ENCODE measurements at regions not wholly inside any gene's neighbourhood (a gene's known extent, or its start where the extent isn't known, plus 50 kb on each side); places are given as distances from the start of the nearest gene placed in this dataset.

- Histone ChIP-seq H4K20me1 (ENCODE audit: insufficient read depth) (no peaks in the 10 kb centered on the region), H2AFZ (ENCODE audit: low read depth) (no peak overlapping the region), H3K4me3 (ENCODE audit: low read depth in 2 of 2, low read length in 1 of 2) (no peak overlapping the region), H3K9me2 (no peaks in the 10 kb centered on the region), H3K27ac (ENCODE audit: low read depth in 2 of 2, low read length in 1 of 2) (no peak overlapping the region), H3K27me3 (ENCODE audit: insufficient read depth) (no peaks in the 10 kb centered on the region), H3K4me1 (ENCODE audit: control insufficient read depth in 1 of 2, insufficient read depth in 2 of 2, low read depth in 1 of 2, low read length in 1 of 2) (no peaks in the 10 kb centered on the region), H3K9ac (no peak overlapping the region), H3K36me3 (replicated peaks in 1 of 2; ENCODE audit: control insufficient read depth in 1 of 2, insufficient read depth in 2 of 2, low read length in 1 of 2) (no peaks in the 10 kb centered on the region), H3K9me3 (no peaks in the 10 kb centered on the region), H3K79me2 (ENCODE audit: insufficient read depth) (no peaks in the 10 kb centered on the region), H3F3A (replicated peaks; ENCODE audit: insufficient read depth) (no peaks in the 10 kb centered on the region), H3K4me2 (no peak overlapping the region)
- no peak for DNase-seq
- TF ChIP-seq GABPA (IDR thresholded peaks at IDR 0.05; ENCODE audit: low read depth) (no peak), RCOR1 (IDR thresholded peaks at IDR 0.05; ENCODE audit: low read length) (no peak), FOXM1 (IDR thresholded peaks at IDR 0.05; ENCODE audit: low read depth) (no peak), PBX3 (IDR thresholded peaks at IDR 0.05) (no peak), EZH2phosphoT487 (IDR thresholded peaks at IDR 0.05; ENCODE audit: borderline replicate concordance, low read depth) (no peak), TAF1 (IDR thresholded peaks at IDR 0.05; ENCODE audit: borderline replicate concordance, low read depth, low read length) (no peak), SIN3A (IDR thresholded peaks at IDR 0.05; ENCODE audit: borderline replicate concordance, low read depth, low read length) (no peak), RXRA (IDR thresholded peaks at IDR 0.05; ENCODE audit: borderline replicate concordance, low read depth) (no peak), MXI1 (IDR thresholded peaks at IDR 0.05; ENCODE audit: low read depth, low read length) (no peak), IRF3 (IDR thresholded peaks at IDR 0.05; ENCODE audit: low read depth, low read length) (no peak), RAD21 (IDR thresholded peaks at IDR 0.05; ENCODE audit: low read length) (no peak), FOSL2 (IDR thresholded peaks at IDR 0.05; ENCODE audit: borderline replicate concordance, low read depth) (no peak), CTCF (IDR thresholded peaks at IDR 0.05) (no peak)
- WGBS (ENCODE audit: low lambda C conversion rate): 53% methylated on average over 5 of the region's 5 CpGs
- ChIA-PET CTCF (interaction anchor here (0.7 kb wide), 1 partner anchor 108 kb away, joined by 4 read pairs; no protein-coding TSS in a partner anchor), POLR2A (no interaction called here)
Measured at GRCh38 chr5:180423598-180423997, 70.5 kb upstream of the GFPT2 start.

- Histone ChIP-seq H4K20me1 (ENCODE audit: insufficient read depth) (no peaks in the 10 kb centered on the region), H3K27ac (ENCODE audit: low read depth in 2 of 2, low read length in 1 of 2) (no peak overlapping the region), H3K36me3 (replicated peaks in 1 of 2; ENCODE audit: control insufficient read depth in 1 of 2, insufficient read depth in 2 of 2, low read length in 1 of 2) (no peaks in the 10 kb centered on the region), H3K79me2 (ENCODE audit: insufficient read depth) (no peaks in the 10 kb centered on the region), H2AFZ (ENCODE audit: low read depth) (no peak overlapping the region), H3K27me3 (ENCODE audit: insufficient read depth) (no peaks in the 10 kb centered on the region), H3F3A (replicated peaks; ENCODE audit: insufficient read depth) (no peaks in the 10 kb centered on the region), H3K9me3 (no peaks in the 10 kb centered on the region), H3K9me2 (no peaks in the 10 kb centered on the region), H3K9ac (no peak overlapping the region), H3K4me2 (no peak overlapping the region), H3K4me3 (ENCODE audit: low read depth in 2 of 2, low read length in 1 of 2) (no peak overlapping the region), H3K4me1 (ENCODE audit: control insufficient read depth in 1 of 2, insufficient read depth in 2 of 2, low read depth in 1 of 2, low read length in 1 of 2) (no peaks in the 10 kb centered on the region)
- DNase-seq: no peak
- ChIA-PET POLR2A (no interaction called here), CTCF (no interaction called here)
- WGBS (ENCODE audit: low lambda C conversion rate): 44% methylated on average over 7 of the region's 7 CpGs
- TF ChIP-seq NRF1 (IDR thresholded peaks at IDR 0.05; ENCODE audit: low read depth, low read length) (no peak), JUND (IDR thresholded peaks at IDR 0.05) (no peak), EZH2phosphoT487 (IDR thresholded peaks at IDR 0.05; ENCODE audit: borderline replicate concordance, low read depth) (no peak), RXRA (IDR thresholded peaks at IDR 0.05; ENCODE audit: borderline replicate concordance, low read depth) (no peak), TEAD4 (IDR thresholded peaks at IDR 0.05; ENCODE audit: borderline replicate concordance, insufficient read depth) (no peak), RFX5 (IDR thresholded peaks at IDR 0.05; ENCODE audit: low read length) (no peak), IRF3 (IDR thresholded peaks at IDR 0.05; ENCODE audit: low read depth, low read length) (no peak), POLR2AphosphoS5 (IDR thresholded peaks at IDR 0.05; ENCODE audit: low read depth, low read length) (no peak), USF1 (IDR thresholded peaks at IDR 0.05; ENCODE audit: borderline replicate concordance, low read depth) (no peak), NFIC (IDR thresholded peaks at IDR 0.05; ENCODE audit: borderline replicate concordance) (no peak), FOXJ3 (CRISPR knock-in tag; IDR thresholded peaks at IDR 0.05) (no peak), RCOR1 (IDR thresholded peaks at IDR 0.05; ENCODE audit: low read length) (no peak), ELF1 (IDR thresholded peaks at IDR 0.05) (no peak), YY1 (IDR thresholded peaks at IDR 0.05; ENCODE audit: low read depth) (no peak), EP300 (IDR thresholded peaks at IDR 0.05; ENCODE audit: borderline replicate concordance in 1 of 2, low read depth in 1 of 2, low read length in 1 of 2) (no peak), MXI1 (IDR thresholded peaks at IDR 0.05; ENCODE audit: low read depth, low read length) (no peak)
Measured at GRCh38 chr5:180424094-180424493, 70.1 kb upstream of the CNOT6 start.
